ENCODE measurements at regions not wholly inside any gene's neighbourhood (a gene's known extent, or its start where the extent isn't known, plus 50 kb on each side); places are given as distances from the start of the nearest gene placed in this dataset.

DNA sequence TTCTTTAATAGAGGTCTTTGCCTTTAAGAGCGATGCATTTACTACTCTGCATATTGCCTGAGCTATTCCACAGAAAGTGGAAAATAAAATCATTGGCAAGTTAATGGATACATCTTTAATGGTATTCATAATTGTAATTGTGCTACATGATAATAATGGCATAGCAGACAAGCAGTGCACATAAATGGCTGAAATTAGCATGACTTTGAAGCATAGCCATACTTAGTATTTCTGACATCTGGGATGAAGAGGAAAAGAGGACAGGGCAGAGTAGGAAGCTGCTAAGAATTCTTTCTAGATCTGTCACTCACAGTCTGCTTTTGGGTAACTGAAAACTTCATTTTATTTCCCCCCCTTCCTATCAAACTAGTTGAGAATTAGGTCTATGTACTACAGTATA, 195.0 kb upstream of the NRIP1 start:
- TF ChIP-seq, protein P1, sequence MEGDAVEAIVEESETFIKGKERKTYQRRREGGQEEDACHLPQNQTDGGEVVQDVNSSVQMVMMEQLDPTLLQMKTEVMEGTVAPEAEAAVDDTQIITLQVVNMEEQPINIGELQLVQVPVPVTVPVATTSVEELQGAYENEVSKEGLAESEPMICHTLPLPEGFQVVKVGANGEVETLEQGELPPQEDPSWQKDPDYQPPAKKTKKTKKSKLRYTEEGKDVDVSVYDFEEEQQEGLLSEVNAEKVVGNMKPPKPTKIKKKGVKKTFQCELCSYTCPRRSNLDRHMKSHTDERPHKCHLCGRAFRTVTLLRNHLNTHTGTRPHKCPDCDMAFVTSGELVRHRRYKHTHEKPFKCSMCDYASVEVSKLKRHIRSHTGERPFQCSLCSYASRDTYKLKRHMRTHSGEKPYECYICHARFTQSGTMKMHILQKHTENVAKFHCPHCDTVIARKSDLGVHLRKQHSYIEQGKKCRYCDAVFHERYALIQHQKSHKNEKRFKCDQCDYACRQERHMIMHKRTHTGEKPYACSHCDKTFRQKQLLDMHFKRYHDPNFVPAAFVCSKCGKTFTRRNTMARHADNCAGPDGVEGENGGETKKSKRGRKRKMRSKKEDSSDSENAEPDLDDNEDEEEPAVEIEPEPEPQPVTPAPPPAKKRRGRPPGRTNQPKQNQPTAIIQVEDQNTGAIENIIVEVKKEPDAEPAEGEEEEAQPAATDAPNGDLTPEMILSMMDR (IDR thresholded peaks at IDR 0.05), result no peak
- no peak for TF ChIP-seq POLR2A (IDR thresholded peaks at IDR 0.05)
- TF ChIP-seq POLR2AphosphoS5 (IDR thresholded peaks at IDR 0.05; ENCODE audit: insufficient read depth in 1 of 2, low read depth in 1 of 2), result no peak

Data from vagina (tissue), 2 donors.